GM21390 (cell line): ENCODE measurements at regions not wholly inside any gene's neighbourhood (a gene's known extent, or its start where the extent isn't known, plus 50 kb on each side); places are given as distances from the start of the nearest gene placed in this dataset.
"Not testable (repeated sequence)": the region's sequence is repeated elsewhere in the genome, so short reads cannot be mapped to it uniquely, and the experiment has no call there.

ENCODE experiments used
- ATAC-seq: cut with Tn5 transposase; IDR thresholded peaks from one replicate; pipeline ENCODE4 v1.9.1; 2021; ENCODE audit not compliant: unreplicated experiment

DNA sequence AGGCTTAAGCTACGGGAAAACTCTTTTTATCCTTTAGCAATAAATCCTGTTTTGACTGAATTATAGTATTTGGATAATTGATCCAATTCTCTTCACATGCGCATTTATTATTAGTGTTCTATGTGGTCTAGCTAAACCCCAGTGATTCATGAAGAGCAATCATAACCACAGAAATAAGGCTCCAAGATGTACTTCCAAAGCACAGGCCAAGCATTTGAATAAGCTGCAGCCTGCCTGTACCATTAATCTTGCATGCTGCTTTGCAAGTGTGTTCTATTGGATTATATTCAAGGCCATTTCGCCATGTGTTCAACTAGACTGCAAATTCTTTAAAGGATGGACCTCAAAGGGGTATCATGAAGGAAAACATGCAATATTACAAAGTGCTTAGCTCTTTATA is 385.2 kb upstream of the FAT1 start:
- ATAC-seq, result no peak

DNA sequence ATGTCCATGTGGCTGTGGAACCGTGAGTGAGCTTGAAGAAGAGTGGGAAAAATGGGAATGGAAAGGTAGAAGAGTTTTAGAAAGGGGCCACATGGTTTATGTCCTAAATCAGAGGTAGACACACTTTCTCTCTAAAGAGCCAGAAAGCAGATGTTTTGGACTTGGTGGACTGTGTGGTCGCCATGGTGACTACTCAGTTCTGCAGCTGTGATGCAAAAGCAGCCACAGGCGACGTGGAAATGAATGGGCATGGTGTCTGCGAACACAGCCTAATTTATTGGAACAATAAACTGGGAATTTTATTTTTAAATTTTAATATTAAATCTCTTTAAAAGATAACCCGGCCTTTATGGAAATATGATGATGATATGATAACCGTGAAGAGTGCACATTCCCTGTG is 386.0 kb upstream of the FAT1 start:
- ATAC-seq, result no peak

DNA sequence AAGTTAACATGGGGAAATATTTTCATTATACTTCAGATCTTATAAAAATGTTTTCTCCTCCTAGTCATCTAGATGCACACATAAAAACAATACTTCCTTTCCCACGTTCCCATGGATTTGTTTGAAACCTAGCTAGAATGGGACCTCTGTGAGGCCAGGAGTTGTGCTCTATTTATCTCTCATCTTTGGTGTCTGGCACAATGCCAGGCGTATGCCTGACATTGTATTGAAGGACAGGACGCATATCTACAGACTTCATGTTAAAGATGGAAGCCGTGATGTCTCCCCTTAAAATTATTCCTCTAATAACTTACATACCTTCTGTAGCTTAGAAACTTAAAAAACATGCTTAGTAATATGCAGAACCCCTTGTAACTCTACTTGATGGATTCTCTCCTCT is 394.5 kb upstream of the FAT1 start:
- no peak for ATAC-seq

DNA sequence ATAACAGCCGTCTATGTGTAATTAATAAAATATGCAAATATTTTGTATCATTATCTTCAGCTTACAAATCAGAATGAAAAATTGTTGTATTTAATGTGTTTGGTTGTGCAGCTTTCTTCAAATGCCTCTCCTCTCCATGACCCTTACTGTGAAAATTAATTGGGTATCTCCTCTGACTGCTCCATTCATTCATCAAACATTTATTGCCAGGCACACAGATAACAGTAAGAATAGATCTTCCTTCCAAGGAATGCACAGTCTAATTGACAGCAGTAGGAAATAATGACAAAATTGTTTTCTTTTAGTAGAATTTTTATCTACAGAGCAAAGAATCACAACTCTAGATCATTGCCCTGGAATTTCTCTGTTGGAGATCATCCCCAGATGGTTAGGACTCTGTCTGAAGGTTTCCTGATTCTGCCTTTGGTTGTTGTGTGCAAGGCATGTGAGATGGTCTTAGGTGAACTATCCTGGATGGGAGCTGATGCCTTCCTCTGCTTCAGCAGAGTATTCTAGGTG is 395.0 kb upstream of the FAT1 start:
- no peak for ATAC-seq

DNA sequence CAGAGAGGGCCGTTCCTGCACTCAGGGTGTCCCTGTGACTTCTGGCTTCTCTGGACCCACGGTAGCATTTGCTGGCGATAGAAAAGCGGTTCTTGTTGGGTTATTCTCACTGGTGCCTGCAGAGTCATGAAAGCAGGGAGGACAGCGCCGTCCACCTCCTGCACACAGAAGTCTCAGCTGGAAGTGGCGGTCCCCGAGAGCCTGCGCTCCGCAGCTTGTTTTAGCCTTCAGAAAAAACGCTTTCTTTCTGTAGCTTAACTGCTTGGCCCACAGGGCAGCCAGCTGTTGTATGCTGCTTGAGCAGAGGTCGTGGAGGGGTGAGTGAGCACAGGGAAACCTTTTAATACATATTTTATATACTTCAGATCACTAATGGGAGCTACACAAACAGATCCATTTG is 400.7 kb upstream of the FAT1 start:
- ATAC-seq, result no peak

DNA sequence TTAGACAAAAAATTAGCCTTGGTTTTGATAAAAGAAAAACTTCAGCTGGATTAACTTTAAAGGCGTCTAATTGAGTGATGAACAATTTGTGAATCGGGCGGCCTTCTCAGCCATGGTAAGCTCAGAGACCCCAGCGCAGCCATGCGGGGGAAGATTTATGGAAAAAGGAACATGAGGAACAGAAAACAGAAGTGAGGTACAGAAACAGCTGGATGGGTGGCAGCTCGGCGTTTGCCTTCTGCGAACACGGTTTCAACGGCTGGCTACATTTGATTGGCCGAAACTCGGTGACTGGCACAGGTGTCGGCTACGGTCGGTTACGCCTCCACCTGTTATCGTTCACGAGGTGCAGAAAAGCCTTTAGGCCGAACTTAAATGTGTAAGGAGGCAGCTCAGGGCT is 401.4 kb upstream of the FAT1 start:
- no peak for ATAC-seq

DNA sequence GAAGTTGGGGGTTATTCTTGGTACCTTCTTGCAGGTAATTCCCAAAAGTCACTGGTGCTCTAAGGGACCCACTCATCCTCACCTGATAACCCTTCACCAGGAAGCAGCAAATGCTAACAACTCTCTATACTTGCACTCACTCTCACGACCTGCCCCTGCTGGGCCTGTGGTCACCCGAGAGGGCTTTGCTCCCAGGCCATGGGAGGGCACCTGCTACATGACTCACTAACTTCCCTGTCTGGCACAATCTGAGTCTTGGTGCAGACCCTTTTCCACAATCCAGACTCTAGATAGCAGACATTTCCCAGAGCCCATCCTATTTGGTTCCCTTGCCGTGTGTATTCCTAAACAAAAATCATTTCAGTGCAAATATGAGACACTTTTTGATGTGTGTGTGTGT is 403.8 kb upstream of the FAT1 start:
- no peak for ATAC-seq

DNA sequence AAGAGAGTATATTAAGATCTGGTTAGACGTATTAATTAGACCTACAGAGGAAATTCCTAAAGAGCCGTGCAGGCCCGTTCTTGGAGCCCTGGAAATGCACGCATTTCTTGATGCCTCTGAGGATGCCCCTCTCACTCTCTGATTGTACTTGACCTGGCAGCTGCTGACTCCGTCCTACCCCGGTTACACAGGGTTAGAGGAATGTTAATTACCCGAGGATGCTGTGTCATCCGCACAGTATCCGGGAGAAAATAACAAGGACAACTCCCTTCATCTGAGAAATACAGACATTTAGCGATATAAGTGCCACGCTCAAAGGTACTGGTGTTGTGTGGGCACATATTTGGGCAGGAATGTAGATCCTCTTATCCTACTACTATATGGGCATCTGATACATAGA is 404.6 kb upstream of the FAT1 start:
- no peak for ATAC-seq

DNA sequence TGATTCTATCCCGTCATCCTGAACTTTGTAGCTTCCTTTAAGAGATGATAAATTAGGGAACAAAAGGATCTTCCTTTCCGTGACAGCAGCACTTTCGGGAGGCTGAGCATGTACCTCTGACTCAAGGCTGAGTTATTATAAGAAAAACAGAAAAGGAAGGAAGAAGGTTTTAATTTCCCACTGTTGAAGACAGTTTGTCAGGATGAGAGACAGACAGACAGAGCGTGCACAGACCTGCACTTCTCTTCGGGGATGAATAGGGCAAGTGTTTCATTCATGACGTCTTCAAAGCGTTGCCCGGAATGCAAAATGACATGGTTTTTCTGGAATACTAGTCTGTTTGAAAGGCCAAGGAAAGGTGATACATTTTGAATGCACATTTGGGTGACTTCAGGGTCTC is 405.3 kb upstream of the FAT1 start:
- no peak for ATAC-seq

DNA sequence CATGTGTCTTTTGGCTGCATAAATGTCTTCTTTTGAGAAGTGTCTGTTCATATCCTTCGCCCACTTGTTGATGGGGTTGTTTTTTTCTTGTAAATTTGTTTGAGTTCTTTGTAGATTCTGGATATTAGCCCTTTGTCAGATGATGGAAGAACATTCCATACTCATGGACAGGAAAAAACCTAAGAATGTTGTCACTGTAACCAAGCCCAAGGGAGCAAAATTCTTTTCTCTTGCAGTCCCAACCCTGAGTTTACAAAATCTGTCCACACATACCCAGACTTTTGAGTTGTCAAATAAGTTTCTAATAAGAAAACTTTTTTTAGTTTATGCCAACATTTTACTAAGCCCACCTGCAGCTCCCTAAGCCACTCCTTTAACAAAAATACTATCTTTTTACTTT is 408.2 kb upstream of the FAT1 start:
- ATAC-seq, result not testable (repeated sequence)

DNA sequence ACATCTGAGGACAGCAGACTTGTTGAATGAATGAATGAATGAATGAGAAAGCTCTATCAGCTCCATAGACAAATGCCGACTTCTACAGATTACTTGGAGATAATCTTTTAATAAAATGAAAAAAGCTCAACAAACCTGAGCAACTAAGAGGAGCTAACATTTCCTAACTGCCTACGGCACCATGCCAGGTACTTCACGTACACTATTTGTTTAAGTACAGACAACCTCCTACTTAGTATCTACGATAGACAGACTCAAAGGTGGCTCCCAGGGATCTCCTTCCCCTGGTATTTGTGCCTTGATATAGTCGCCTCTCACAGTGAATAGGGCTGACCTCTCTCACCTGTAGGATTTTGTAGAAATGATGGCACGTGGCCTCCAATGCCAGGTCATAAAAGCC is 412.2 kb upstream of the FAT1 start:
- ATAC-seq, result no peak

DNA sequence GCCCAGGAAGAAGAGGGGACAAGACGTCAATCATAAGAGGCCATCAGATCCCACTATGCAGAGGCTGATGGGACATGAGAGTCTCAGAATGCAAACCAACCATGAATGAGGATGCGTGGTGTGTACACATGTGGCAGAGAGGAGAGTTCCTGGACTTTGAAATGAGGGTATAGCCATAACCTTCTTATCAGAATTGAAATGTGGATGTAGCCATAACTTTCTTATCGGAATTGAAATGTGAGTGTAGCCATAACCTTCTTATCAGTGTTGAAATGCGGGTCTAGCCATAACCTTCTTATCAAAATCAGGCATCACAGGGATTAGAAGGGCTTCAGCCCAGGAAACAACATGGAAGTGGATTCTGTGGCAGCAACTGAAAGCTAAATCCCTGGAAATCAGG is 415.5 kb upstream of the FAT1 start:
- ATAC-seq, result no peak

DNA sequence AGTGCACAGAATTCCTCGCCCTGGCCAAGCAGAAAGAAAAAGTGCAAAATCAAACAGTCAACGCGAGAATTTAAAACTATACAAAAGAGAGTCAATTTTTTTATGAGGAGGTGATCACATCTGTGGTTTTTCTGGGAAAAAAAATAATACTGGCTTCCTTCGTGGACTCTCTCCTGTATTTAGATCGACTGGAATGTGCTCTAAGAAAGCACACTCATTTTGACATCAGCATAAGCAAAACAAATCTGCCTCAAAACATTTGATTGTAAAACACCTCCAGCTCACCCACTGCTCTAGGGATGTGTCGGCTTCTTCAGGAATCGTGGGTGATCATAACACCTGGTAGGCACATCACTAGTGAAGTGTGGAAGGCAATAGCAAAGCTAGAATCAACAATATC is 417.4 kb upstream of the FAT1 start:
- no peak for ATAC-seq

DNA sequence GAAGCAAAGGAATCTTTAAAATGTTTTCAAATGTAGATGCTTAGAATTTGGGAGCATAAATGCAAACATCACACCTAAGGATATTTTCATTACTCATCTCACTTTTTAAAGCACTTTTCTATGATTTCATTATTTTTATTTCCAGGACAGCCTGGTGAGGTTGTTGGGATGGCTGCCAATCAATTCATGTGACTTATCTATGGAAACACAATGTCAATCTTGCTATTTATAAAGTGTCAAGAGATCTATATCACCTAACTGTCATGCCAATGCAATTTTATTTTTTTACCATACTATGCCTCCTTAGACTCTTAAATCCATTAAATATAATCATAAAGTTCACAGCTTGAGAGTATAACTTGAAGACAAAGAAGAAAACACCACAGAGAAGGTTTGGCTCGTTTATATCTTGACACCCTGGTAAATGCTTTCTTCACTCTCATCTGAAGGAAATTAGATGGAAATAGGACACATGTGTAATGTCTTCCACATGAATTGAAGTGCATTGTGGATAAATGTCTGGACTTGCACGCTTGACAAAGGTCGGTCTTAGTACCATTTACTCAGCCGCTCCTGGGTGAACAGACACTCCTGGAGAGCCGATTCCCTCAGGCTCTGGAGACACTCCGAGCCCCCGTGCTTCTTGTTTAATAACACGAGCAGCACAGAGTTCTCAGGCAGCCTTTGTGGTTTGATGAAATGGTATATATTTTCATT is 425.7 kb upstream of the FAT1 start:
- no peak for ATAC-seq

DNA sequence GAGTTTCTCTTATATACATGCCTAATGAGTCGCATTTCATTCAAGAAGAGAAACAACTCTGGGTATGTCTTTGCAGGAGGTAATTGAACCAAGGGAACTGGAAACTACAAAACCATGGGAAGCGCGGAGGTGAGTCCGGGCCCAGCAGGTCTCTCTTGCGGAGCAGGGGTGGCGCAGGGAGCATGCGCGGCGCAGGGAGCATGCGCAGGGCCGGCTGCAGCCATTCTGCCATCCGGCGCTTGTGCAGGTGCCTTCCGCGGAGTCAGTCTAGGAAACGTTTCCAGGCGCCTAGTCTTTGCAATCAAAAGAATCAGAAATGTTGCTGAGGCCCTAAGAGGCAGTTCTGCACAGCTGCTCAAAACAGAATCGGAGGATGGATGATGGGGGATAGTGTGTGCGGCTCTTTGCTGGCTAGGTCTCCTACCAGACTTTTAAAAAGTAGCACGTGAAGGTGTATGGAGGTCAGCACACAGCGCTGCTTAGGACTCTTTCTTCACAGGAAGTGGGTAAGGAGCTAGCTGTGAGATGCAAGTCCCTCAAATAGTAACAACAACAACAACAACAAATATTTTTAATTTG is 433.8 kb upstream of the FAT1 start:
- ATAC-seq, result no peak

DNA sequence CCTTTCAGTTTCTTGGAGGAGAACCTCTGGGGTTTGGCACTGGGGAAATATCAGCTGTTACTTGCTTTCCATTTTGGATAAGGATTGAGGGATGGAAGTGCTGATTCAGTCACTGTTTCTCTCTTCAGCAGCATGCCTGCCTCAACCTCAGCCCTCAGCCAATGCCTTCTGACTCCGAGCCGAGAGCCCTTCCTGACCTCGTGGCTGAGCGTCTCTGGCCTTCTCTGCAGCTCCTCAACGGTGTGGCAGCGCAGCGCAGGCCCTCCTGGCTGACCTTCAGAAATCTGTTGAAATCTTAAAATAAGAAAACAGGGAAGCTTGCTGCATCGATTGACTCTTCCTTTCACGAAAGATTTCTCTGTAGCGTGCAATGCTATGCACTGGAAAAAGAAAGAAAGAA is 434.3 kb upstream of the FAT1 start:
- ATAC-seq, result no peak

DNA sequence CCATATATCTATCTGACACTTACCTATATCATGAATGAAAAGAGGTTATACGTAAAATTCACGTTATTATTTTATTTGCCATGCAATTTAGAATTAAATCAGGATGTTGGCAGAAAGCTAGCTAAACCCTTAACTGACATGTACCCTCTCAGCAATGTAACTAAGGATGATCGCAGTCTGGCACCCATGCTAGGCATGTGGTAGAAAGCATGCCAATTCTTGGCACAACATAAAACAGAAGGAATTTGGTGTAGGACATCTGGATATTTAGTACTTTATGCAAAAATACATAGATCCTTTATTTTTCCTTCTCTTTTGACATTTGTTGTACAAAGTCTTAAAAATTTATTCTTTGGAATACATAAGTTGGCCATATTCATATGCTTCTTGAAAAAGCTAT is 436.8 kb upstream of the FAT1 start:
- no peak for ATAC-seq

DNA sequence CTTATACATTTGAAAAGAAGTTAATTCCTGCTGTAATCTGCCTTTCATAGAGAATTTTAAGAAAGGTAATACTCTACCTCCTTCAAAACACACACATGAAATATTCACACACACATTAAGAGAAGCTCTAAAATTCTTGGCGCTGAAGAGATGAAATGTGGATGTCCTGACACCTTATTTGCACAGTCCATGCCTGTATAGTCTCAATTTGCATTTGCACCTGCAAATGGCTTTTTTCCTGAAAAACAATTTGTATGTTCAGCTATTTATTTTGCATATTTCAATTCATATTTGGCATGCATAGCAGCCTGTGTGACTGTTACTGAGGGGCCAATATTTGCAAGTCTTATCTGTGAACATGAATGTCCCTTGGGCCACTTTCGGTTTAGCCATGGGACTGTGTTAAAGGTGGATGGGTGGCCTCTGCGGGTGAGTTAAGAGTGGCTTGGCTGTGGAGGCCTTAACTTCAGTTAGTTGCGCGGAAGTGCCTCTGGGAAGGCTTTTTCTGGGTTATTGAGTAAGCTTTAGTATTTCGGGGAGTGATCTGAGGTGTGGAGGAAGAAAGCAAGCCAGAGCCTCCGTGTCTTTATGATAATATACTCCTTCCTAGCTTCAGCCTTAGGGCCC is 443.3 kb upstream of the FAT1 start:
- no peak for ATAC-seq

DNA sequence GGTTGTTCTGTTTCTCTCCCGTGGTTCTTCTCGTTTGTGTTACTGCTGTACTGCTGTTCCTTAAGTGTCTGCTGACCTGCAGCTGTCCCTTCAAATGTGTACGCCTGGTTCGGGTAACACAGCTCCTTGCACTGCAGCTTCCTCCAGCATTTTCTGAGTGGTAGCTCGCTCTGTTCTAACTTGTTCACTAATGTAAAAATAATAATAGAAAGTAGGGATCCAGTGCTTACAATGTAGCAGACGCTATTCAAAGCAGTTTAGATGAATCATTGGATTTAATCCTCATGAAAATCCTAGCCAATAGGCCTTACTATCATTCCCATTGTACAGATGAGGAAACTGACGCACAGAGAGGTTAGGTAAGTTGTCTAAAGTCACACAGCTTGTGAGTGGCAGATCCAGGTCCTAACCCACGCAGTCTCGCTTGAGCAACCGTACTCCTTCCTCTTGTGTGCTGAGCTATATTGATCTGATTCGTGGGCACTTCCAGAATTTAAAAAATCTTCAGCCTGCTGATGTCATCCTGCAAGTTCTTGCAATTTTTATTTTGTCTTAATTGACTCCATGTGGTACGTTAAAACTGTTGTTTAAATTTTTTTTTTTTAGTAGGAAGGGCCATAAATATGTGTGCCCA is 448.2 kb upstream of the FAT1 start:
- ATAC-seq, result no peak

DNA sequence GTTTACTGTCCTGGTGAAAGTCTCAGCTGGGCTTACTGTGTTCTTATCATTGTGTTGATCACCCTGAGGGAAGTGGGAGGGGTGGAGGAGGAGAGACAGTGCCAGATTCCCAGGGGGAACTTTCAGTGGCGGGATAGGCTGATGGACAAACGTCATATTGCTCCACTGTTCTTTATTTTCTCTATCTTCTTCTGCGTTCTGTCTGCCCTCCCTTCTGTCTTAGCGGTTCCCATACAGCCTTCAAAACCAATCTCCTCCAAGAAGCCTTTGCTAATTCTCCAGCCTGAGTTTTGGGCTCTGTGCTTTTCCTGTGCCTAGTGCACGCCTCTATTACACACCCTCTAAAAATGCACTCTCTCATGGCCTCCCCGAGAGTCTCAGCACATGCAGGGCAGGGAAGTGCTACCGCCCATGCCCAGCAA is 448.7 kb upstream of the FAT1 start:
- ATAC-seq, result no peak

DNA sequence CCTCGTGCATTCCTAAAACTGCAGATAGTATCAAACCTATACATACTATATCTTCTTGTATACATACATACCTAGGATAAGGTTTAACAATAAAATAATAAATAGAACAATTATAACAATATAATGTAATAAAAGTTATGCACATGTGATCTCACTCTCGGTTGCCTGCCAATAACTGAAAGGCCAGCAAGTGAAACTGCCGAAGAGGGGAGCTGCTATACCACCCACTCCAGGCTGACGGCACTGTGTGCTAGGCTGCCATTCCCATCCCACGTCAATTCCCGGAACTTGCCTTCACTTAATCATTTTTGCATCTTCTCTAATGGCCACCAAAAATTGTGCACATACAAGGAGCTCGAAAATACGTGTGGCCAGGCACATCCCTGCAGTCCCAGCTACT is 451.1 kb upstream of the FAT1 start:
- no peak for ATAC-seq

DNA sequence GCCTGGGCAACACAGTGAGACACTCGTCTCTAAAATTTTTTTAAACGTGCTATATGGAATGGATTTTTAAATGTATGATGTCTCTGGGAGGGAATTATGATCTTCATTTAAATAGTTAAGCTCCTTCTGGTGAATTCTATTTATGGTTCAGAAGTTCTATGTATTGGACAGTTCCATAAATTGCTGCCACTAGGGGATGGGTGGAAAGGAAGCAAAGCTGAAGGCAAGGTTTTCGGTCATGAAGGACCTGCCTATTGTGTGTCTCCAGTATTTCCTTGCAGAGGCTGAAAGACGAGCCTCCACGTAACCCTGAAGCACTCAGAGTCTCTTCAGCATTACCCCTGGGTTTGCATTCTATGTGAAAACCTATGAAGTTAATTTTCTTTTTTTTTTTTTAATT is 451.5 kb upstream of the FAT1 start:
- no peak for ATAC-seq
